ENCODE measurements at regions not wholly inside any gene's neighbourhood (a gene's known extent, or its start where the extent isn't known, plus 50 kb on each side); places are given as distances from the start of the nearest gene placed in this dataset.

GRCh38 chr5:84724683-84725082 lies 340.0 kb upstream of the EDIL3 start:
- H3K4me1 ChIP-seq (ENCODE audit: control insufficient read depth in 4 of 4, insufficient read depth in 4 of 4, low read length in 3 of 4), result no peaks in the 10 kb centered on the region
- H3K9me3 ChIP-seq (ENCODE audit: control insufficient read depth in 4 of 4, low read length in 3 of 4), result peaks cover 0 to 2% (median 0%) of the 10 kb centered on the region in 4 donors
- no peak overlapping the region for H3K9ac ChIP-seq (ENCODE audit: low read depth in 1 of 2, low read length in 2 of 2)
- no peak overlapping the region for H3K27ac ChIP-seq (ENCODE audit: low read depth in 1 of 2, low read length in 2 of 2)
- TF ChIP-seq FOXA2 (IDR thresholded peaks at IDR 0.05) (no peak), EGR1 (IDR thresholded peaks at IDR 0.05; ENCODE audit: low read depth in 2 of 2) (no peak), ATF3 (IDR thresholded peaks at IDR 0.05) (no peak), REST (IDR thresholded peaks at IDR 0.05) (no peak), ZBTB33 (IDR thresholded peaks at IDR 0.05) (no peak), SP1 (IDR thresholded peaks at IDR 0.05) (no peak), MAX (IDR thresholded peaks at IDR 0.05) (no peak), YY1 (IDR thresholded peaks at IDR 0.05) (no peak), RXRA (IDR thresholded peaks at IDR 0.05) (no peak), HNF4G (IDR thresholded peaks at IDR 0.05) (no peak), HNF4A (conservative IDR thresholded peaks at IDR 0.05) (no peak), JUND (IDR thresholded peaks at IDR 0.05) (no peak), CTCF (IDR thresholded peaks at IDR 0.05; ENCODE audit: low read depth, low read length, missing input control) (no peak), FOXA1 (IDR thresholded peaks at IDR 0.05) (no peak), GABPA (IDR thresholded peaks at IDR 0.05 in 1 of 2, conservative IDR thresholded peaks at IDR 0.05 in 1 of 2) (no peak), RAD21 (IDR thresholded peaks at IDR 0.05) (no peak), NR2F2 (IDR thresholded peaks at IDR 0.05) (no peak), TAF1 (conservative IDR thresholded peaks at IDR 0.05) (no peak)
- DNase-seq (ENCODE audit: low spot score), result no peak
- WGBS, result 94% methylated on average over 1 of the region's 1 CpG
- H3K27me3 ChIP-seq (ENCODE audit: control insufficient read depth in 4 of 4, insufficient read depth in 4 of 4, low read length in 3 of 4), result no peaks in the 10 kb centered on the region
- no peak overlapping the region for H3K4me3 ChIP-seq (ENCODE audit: low read depth in 1 of 3, low read length in 3 of 3)
- no peaks in the 10 kb centered on the region for H3K36me3 ChIP-seq (ENCODE audit: control insufficient read depth in 4 of 4, insufficient read depth in 3 of 4, low read depth in 1 of 4, low read length in 3 of 4)

Measured in liver (tissue), 8 donors.